Spleen (tissue), 7 donors: ENCODE measurements at regions not wholly inside any gene's neighbourhood (a gene's known extent, or its start where the extent isn't known, plus 50 kb on each side); places are given as distances from the start of the nearest gene placed in this dataset.

Source experiments
- CTCF ChIP-seq, 11 experiments: fragments of 200-600 bp in 7 of 11; fragments of 450-650 bp in 4 of 11; sonication (generic) in 4 of 11; IDR thresholded peaks in 8 of 11; conservative IDR thresholded peaks in 3 of 11; 1 replicate in 7 of 11; 2 replicates in 4 of 11; pipeline versions ENCODE4 v1.4.0 to v1.8.0; 2016 to 2021; ENCODE audit warnings: antibody characterized with exemption in 11 of 11, inconsistent platforms in 4 of 11, mild to moderate bottlenecking in 1 of 11
- POLR2AphosphoS5 ChIP-seq, 3 donors: sonication (generic); formaldehyde crosslinking; IDR thresholded peaks; one replicate each; pipeline ENCODE4 v1.5.1; 2017; ENCODE audit warnings: antibody characterized with exemption in 3 of 3
- donor health status: DM: no; HTN: no; CAD: no; lungs with moderate emphysema.
- donor health status: DM: no; HTN: no; CAD: no.
- donor health status: DM: no; HTN: no; CAD: no.

GRCh38 chr3:194800002-194800401 lies 114.3 kb downstream of the FAM43A start:
- no peak for TF ChIP-seq CTCF (IDR thresholded peaks at IDR 0.05 in 8 of 11, conservative IDR thresholded peaks at IDR 0.05 in 3 of 11)
- no peak for TF ChIP-seq POLR2AphosphoS5 (IDR thresholded peaks at IDR 0.05)
